ENCODE measurements at regions not wholly inside any gene's neighbourhood (a gene's known extent, or its start where the extent isn't known, plus 50 kb on each side); places are given as distances from the start of the nearest gene placed in this dataset.

DNA sequence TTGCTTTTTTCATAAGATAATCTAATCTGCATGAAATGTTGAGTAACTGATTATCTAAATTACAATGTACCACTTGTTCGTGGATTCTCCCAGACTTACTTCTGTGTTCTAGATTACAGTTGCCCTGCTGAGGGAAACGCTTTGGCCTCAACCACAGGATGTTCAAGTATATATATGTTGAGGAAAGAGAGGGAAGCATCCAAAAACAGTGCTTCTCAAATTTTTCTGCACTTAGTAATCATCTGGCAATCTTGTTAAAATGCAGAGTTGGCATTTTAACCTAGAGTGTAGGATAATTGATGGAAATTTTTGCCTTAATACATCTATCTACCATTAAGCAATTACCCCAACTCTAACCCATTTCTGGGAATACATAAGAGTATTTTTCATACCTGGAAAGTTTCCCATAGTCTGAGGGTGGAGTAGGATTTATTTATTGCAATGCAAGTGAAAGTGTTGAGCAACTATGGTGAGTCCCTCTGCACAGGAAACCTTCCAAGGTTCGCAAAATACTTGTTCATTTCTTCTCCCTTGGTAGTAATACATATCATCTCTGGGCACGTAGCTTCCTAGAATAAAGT is 59.6 kb upstream of the C1GALT1 start:
- Histone ChIP-seq H2BK120ac (ENCODE audit: low read depth, low read length, poor library complexity, severe bottlenecking) (no peak overlapping the region), H4K91ac (ENCODE audit: insufficient read length, low read depth, low read length) (no peak overlapping the region), H3K79me2 (ENCODE audit: insufficient read depth, low read length) (no peaks in the 10 kb centered on the region), H2AFZ (ENCODE audit: low read length) (no peak overlapping the region), H3K27ac (ENCODE audit: insufficient read length, low read depth, low read length) (no peak overlapping the region), H4K5ac (ENCODE audit: insufficient read length, low read depth, low read length) (no peak overlapping the region), H3K23me2 (ENCODE audit: insufficient read length, low read depth, low read length, poor library complexity, severe bottlenecking) (no peaks in the 10 kb centered on the region), H4K8ac (replicated peaks; ENCODE audit: insufficient read length, low read depth, low read length) (no peak overlapping the region), H4K20me1 (ENCODE audit: control insufficient read depth, insufficient read depth, insufficient read length) (no peaks in the 10 kb centered on the region), H3K79me1 (ENCODE audit: insufficient read depth, low read depth, low read length, poor library complexity, severe bottlenecking) (no peaks in the 10 kb centered on the region), H2BK20ac (ENCODE audit: low read depth, low read length, poor library complexity, severe bottlenecking) (no peak overlapping the region), H2BK12ac (ENCODE audit: insufficient read length, low read depth, low read length) (no peak overlapping the region), H2BK5ac (ENCODE audit: insufficient read length, low read length) (no peak overlapping the region), H3K4me2 (ENCODE audit: insufficient read depth, insufficient read length, low read length) (no peak overlapping the region), H3K18ac (ENCODE audit: insufficient read length, low read depth, low read length) (no peak overlapping the region), H3K9me3 (ENCODE audit: control insufficient read depth, low read depth, low read length) (no peaks in the 10 kb centered on the region), H3T11ph (ENCODE audit: low read length) (no peak overlapping the region), H3K56ac (ENCODE audit: insufficient read length, low read depth, low read length) (no peak overlapping the region), H3K4me1 (ENCODE audit: insufficient read depth, low read length) (no peaks in the 10 kb centered on the region), H3K4ac (ENCODE audit: low read depth, low read length) (no peak overlapping the region), H3K23ac (ENCODE audit: insufficient read length, low read depth, low read length) (no peak overlapping the region), H3K14ac (ENCODE audit: insufficient read depth, low read length) (no peak overlapping the region), H3K9ac (ENCODE audit: extremely low read depth, insufficient read length, low read length) (no peak overlapping the region), H3K27me3 (ENCODE audit: insufficient read depth, low read length) (no peaks in the 10 kb centered on the region), H2AK5ac (ENCODE audit: insufficient read length, low read length) (no peak overlapping the region), H2BK15ac (ENCODE audit: low read depth, low read length) (no peak overlapping the region)
- no CpG with 5 or more reads among the region's 4 CpGs for WGBS (ENCODE audit: extremely low coverage, insufficient read length, low lambda C conversion rate)
- DNase-seq = no peak
- no peaks in the 10 kb centered on the region for H3K27me3 Mint-ChIP-seq (ENCODE audit: low read depth)
- no peak overlapping the region for H3K27ac Mint-ChIP-seq
- no peaks in the 10 kb centered on the region for H3K36me3 Mint-ChIP-seq (ENCODE audit: insufficient read depth in 1 of 3, low read depth in 3 of 3)
- no peak overlapping the region for H3K4me3 Mint-ChIP-seq
- H3K9me3 Mint-ChIP-seq = no peaks in the 10 kb centered on the region
- no peaks in the 10 kb centered on the region for H3K4me1 Mint-ChIP-seq
- TF ChIP-seq, protein P1, sequence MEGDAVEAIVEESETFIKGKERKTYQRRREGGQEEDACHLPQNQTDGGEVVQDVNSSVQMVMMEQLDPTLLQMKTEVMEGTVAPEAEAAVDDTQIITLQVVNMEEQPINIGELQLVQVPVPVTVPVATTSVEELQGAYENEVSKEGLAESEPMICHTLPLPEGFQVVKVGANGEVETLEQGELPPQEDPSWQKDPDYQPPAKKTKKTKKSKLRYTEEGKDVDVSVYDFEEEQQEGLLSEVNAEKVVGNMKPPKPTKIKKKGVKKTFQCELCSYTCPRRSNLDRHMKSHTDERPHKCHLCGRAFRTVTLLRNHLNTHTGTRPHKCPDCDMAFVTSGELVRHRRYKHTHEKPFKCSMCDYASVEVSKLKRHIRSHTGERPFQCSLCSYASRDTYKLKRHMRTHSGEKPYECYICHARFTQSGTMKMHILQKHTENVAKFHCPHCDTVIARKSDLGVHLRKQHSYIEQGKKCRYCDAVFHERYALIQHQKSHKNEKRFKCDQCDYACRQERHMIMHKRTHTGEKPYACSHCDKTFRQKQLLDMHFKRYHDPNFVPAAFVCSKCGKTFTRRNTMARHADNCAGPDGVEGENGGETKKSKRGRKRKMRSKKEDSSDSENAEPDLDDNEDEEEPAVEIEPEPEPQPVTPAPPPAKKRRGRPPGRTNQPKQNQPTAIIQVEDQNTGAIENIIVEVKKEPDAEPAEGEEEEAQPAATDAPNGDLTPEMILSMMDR (conservative IDR thresholded peaks at IDR 0.05) = no peak
